ENCODE measurements at regions not wholly inside any gene's neighbourhood (a gene's known extent, or its start where the extent isn't known, plus 50 kb on each side); places are given as distances from the start of the nearest gene placed in this dataset.

DNA sequence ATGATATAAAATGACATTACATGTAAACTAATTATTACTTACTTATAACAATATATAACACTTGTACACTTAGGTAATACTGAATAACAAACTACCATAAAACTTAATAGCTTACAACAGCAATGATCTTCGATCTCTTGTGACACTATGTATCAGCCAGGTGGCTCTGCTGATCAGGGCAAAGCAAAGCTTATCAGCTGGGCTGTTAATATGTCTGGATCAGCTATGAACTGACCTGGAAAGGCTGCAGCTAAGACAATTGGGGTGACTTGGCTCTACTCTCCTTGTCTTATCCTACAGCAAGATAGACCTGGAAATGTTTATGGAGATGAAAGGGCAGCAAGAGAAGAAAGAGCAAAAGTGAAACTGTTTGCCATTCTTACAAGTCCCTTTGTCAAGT, 511.3 kb downstream of the TLR4 start (continued):
- TF ChIP-seq ZNF622 (IDR thresholded peaks at IDR 0.05) (no peak), IRF4 (IDR thresholded peaks at IDR 0.05; ENCODE audit: low read depth, low read length) (no peak), KDM1A (IDR thresholded peaks at IDR 0.05; ENCODE audit: borderline replicate concordance) (no peak)

DNA sequence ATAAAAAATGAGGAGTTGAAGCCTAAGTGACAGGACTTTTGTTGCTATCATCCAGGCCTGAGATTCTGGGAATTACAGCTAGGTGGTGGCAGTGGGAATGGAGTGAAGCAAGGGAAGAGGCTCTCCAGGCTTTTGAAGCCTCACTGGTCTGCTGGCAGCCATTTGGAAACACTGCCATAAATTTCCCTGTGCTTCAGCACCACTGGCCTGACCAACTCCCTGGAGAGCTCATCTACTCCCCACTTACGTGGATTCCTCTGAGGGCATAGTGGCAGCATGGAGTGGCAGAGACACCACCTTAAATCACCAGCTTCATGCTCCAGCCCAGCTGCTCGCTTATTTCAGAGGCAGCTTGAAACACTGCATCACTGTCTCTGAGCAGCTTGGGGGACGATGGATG, 518.2 kb downstream of the TLR4 start:
- Histone ChIP-seq H3K27ac (ENCODE audit: control insufficient read depth, insufficient read depth) (no peak overlapping the region), H3K36me3 (ENCODE audit: control insufficient read depth in 2 of 2, insufficient read depth in 2 of 2, low read length in 1 of 2) (no peaks in the 10 kb centered on the region), H4K20me1 (ENCODE audit: control insufficient read depth, insufficient read depth) (no peaks in the 10 kb centered on the region), H2AFZ (ENCODE audit: control insufficient read depth, low read depth, low read length) (no peak overlapping the region), H3K9ac (ENCODE audit: control insufficient read depth, insufficient read depth, low read length) (no peak overlapping the region), H3K79me2 (ENCODE audit: control insufficient read depth, insufficient read depth, low read length) (no peaks in the 10 kb centered on the region), H3K9me3 (replicated peaks; ENCODE audit: control insufficient read depth, insufficient read depth, low read length) (no peaks in the 10 kb centered on the region), H3K4me3 (no peak overlapping the region), H3K27me3 (replicated peaks in 1 of 2; ENCODE audit: control insufficient read depth in 2 of 2, insufficient read depth in 2 of 2, low read length in 1 of 2) (no peaks in the 10 kb centered on the region; a peak in 1 of 4 replicates), H3K4me2 (ENCODE audit: control insufficient read depth, insufficient read depth) (no peak overlapping the region), H3K4me1 (ENCODE audit: control insufficient read depth, insufficient read depth, low read length) (no peaks in the 10 kb centered on the region)
- POLR2A ChIA-PET, result no interaction called here
- ATAC-seq (no peak), DNase-seq (ENCODE audit: low read depth, low spot score) (no peak), FAIRE-seq (no peak)
- CTCF ChIA-PET, result no interaction called here
- 3% methylated on average over 3 of the region's 3 CpGs for WGBS (ENCODE audit: insufficient coverage, insufficient replicate concordance, low lambda C conversion rate, missing lambda C conversion rate)
- RAD21 ChIA-PET (ENCODE audit: unreplicated experiment), result no interaction called here
- SMC1A ChIA-PET (ENCODE audit: uncharacterized antibody, unreplicated experiment), result no interaction called here
- in situ Hi-C loops (cut with MboI) (no loop called here), intact Hi-C loops (cut with micrococcal nuclease; ENCODE audit: unreplicated experiment) (no loop called here)
- TF ChIP-seq SREBF1 (IDR thresholded peaks at IDR 0.05; ENCODE audit: low read length), result no peak
- no peak for TF ChIP-seq HDAC6 (IDR thresholded peaks at IDR 0.05; ENCODE audit: unreplicated experiment)
- TF ChIP-seq, protein P1, sequence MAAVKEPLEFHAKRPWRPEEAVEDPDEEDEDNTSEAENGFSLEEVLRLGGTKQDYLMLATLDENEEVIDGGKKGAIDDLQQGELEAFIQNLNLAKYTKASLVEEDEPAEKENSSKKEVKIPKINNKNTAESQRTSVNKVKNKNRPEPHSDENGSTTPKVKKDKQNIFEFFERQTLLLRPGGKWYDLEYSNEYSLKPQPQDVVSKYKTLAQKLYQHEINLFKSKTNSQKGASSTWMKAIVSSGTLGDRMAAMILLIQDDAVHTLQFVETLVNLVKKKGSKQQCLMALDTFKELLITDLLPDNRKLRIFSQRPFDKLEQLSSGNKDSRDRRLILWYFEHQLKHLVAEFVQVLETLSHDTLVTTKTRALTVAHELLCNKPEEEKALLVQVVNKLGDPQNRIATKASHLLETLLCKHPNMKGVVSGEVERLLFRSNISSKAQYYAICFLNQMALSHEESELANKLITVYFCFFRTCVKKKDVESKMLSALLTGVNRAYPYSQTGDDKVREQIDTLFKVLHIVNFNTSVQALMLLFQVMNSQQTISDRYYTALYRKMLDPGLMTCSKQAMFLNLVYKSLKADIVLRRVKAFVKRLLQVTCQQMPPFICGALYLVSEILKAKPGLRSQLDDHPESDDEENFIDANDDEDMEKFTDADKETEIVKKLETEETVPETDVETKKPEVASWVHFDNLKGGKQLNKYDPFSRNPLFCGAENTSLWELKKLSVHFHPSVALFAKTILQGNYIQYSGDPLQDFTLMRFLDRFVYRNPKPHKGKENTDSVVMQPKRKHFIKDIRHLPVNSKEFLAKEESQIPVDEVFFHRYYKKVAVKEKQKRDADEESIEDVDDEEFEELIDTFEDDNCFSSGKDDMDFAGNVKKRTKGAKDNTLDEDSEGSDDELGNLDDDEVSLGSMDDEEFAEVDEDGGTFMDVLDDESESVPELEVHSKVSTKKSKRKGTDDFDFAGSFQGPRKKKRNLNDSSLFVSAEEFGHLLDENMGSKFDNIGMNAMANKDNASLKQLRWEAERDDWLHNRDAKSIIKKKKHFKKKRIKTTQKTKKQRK (IDR thresholded peaks at IDR 0.05; ENCODE audit: low read depth, low read length), result no peak
- TF ChIP-seq, protein P2, sequence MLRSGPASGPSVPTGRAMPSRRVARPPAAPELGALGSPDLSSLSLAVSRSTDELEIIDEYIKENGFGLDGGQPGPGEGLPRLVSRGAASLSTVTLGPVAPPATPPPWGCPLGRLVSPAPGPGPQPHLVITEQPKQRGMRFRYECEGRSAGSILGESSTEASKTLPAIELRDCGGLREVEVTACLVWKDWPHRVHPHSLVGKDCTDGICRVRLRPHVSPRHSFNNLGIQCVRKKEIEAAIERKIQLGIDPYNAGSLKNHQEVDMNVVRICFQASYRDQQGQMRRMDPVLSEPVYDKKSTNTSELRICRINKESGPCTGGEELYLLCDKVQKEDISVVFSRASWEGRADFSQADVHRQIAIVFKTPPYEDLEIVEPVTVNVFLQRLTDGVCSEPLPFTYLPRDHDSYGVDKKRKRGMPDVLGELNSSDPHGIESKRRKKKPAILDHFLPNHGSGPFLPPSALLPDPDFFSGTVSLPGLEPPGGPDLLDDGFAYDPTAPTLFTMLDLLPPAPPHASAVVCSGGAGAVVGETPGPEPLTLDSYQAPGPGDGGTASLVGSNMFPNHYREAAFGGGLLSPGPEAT (IDR thresholded peaks at IDR 0.05; ENCODE audit: low read depth), result no peak
- BruUV-seq (replicated peaks), result no TSS peak

Data from GM12878 (cell line).